Naive thymus-derived CD4-positive, alpha-beta T cell (primary cell): ENCODE measurements at regions not wholly inside any gene's neighbourhood (a gene's known extent, or its start where the extent isn't known, plus 50 kb on each side); places are given as distances from the start of the nearest gene placed in this dataset.

Source experiments
- ATAC-seq: fragments of 150-1000 bp; cut with Tn5 transposase; 2 replicates; pipeline ENCODE4 v1.10.0; 2021; ENCODE audit warnings: mild to moderate bottlenecking, moderate library complexity
- CTCF ChIA-PET: fragments of 350-600 bp; sonication (Branson Sonifier 250); formaldehyde crosslinking; loops from one replicate; lab custom pipeline; 2021; ENCODE audit warnings: antibody characterized with exemption; lab: Charles Lee
- POLR2A ChIA-PET: fragments of 350-600 bp; sonication (Branson Sonifier 250); formaldehyde crosslinking; loops from one replicate; lab custom pipeline; 2021; ENCODE audit warnings: antibody characterized with exemption, inconsistent platforms; lab: Charles Lee
- DNase-seq, 9 donors: peaks; one replicate each; pipeline versions ENCODE4 v3.0.0 to v3.0.0-alpha.2; 2020 to 2022; ENCODE audit warnings: mixed read lengths in 1 of 9
- H3K27ac ChIP-seq: one replicate; pipeline ENCODE4 v1.7.0; 2013; ENCODE audit warnings: mild to moderate bottlenecking, low read depth, low read length, moderate library complexity
- H3K27me3 ChIP-seq, 2 donors: one replicate each; pipeline ENCODE4 v1.7.0; 2013; ENCODE audit warnings: low read length in 2 of 2, mild to moderate bottlenecking in 2 of 2, moderate library complexity in 2 of 2; ENCODE audit not compliant: control insufficient read depth in 2 of 2, insufficient read depth in 2 of 2
- H3K36me3 ChIP-seq, 3 experiments: 1 replicate in 2 of 3; 2 replicates in 1 of 3; pipeline ENCODE4 v1.7.0; 2013; ENCODE audit warnings: low read length in 3 of 3, mild to moderate bottlenecking in 3 of 3, moderate library complexity in 1 of 3; ENCODE audit not compliant: insufficient read depth in 3 of 3, control insufficient read depth in 2 of 3
- H3K4me1 ChIP-seq, 2 donors: one replicate each; pipeline ENCODE4 v1.7.0; 2013; ENCODE audit warnings: low read length in 2 of 2, mild to moderate bottlenecking in 2 of 2, moderate library complexity in 1 of 2; ENCODE audit not compliant: control insufficient read depth in 2 of 2, insufficient read depth in 2 of 2
- H3K4me3 ChIP-seq: 2 replicates; pipeline ENCODE4 v1.7.0; 2013; ENCODE audit warnings: mild to moderate bottlenecking, low read length
- H3K9me3 ChIP-seq, 3 experiments: 1 replicate in 2 of 3; 2 replicates in 1 of 3; pipeline ENCODE4 v1.7.0; 2013; ENCODE audit warnings: low read length in 3 of 3; ENCODE audit not compliant: control insufficient read depth in 2 of 3
- H3K27ac Mint-ChIP-seq, 9 donors: one replicate each; pipeline ENCODE4 v1.8.0; 2020 to 2022; ENCODE audit warnings: mixed read lengths in 9 of 9, mild to moderate bottlenecking in 8 of 9, moderate library complexity in 5 of 9, inconsistent platforms in 2 of 9
- H3K27me3 Mint-ChIP-seq, 5 donors: one replicate each; pipeline ENCODE4 v1.8.0; 2021 to 2022; ENCODE audit warnings: mixed read lengths in 5 of 5, mild to moderate bottlenecking in 1 of 5
- H3K36me3 Mint-ChIP-seq, 5 donors: one replicate each; pipeline ENCODE4 v1.8.0; 2020 to 2022; ENCODE audit warnings: mixed read lengths in 5 of 5, mild to moderate bottlenecking in 3 of 5, inconsistent platforms in 1 of 5
- H3K4me1 Mint-ChIP-seq, 7 donors: one replicate each; pipeline ENCODE4 v1.8.0; 2020 to 2022; ENCODE audit warnings: mixed read lengths in 7 of 7, mild to moderate bottlenecking in 3 of 7, inconsistent platforms in 1 of 7
- H3K4me3 Mint-ChIP-seq, 10 donors: one replicate each; pipeline ENCODE4 v1.8.0; 2020 to 2022; ENCODE audit warnings: mild to moderate bottlenecking in 10 of 10, mixed read lengths in 10 of 10, moderate library complexity in 6 of 10, inconsistent platforms in 2 of 10
- H3K9me3 Mint-ChIP-seq, 11 donors: one replicate each; pipeline ENCODE4 v1.8.0; 2020 to 2022; ENCODE audit warnings: mixed read lengths in 11 of 11, mild to moderate bottlenecking in 4 of 11, inconsistent platforms in 1 of 11, moderate library complexity in 1 of 11
- intact Hi-C, 2 donors: fragments of 100-400 bp; cut with micrococcal nuclease; formaldehyde crosslinking; loops; one replicate each; pipeline ENCODE4 v1.15.1; 2023

DNA sequence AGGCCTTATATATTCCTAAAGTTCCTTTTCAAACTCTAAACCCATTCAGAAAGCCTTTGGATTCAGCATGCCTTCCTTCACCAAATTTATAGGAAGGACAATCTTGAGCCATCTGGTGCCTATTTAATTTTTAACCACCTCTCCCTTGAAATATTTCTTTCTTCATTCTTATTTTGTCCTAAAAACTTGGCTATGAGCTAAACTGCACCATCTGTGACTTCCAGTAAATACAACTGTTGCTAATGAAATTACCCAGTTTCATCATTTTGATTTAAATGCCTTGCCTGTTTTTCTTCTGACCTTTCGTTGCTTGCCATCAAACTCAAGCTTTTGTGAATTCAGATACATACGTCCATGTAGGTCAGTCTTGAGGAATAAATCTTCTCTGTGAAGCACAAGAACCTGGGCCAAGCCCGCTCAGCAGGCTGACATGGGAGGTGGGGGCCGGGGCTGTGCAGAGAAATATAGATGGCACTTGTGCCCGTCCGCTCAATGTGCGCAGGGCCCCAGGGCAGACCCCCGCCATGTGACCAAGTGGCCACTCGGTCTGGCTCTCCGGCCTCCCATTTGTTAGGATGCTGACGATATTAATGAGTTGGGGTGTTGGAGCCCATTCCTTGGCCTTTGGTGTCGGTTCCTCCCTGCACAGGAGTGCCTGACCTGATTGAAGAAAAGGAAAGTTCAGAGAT, 335.9 kb downstream of the VPS13C start:
- Mint-ChIP-seq H3K36me3 (no peaks in the 10 kb centered on the region), H3K4me1 (no peaks in the 10 kb centered on the region), H3K9me3 (no peaks in the 10 kb centered on the region), H3K27me3 (peaks cover 10 to 31% (median 24%) of the 10 kb centered on the region in 5 donors), H3K4me3 (no peak overlapping the region), H3K27ac (no peak overlapping the region)
- ChIA-PET CTCF (no interaction called here), POLR2A (no interaction called here)
- no peak for ATAC-seq
- Histone ChIP-seq H3K27ac (no peak overlapping the region), H3K9me3 (no peaks in the 10 kb centered on the region), H3K4me3 (no peak overlapping the region), H3K4me1 (no peaks in the 10 kb centered on the region), H3K27me3 (no peaks in the 10 kb centered on the region), H3K36me3 (no peaks in the 10 kb centered on the region)
- DNase-seq: no peak
- intact Hi-C loops: no loop called here

DNA sequence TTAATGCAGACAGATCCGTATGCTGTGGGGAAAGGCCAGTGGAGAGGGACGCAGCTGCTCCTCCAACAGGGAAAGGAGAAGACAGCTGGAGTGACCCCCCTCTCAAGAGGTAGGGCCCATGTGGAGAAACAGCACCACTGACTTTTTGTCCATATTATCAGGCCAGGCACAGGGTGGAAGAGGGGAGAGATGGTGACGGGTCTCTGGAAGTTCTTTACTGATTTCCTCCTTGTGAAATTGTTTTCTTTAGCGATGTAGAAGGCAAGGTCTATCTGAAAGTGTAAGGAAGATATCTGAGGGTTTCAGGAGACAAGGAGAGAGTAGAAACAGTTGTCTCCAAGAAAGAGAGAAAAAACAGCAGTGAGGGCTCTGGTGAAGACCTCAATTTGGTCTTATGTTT, 338.8 kb downstream of the VPS13C start:
- ATAC-seq (no peak), DNase-seq (no peak)
- H3K4me1 ChIP-seq: no peaks in the 10 kb centered on the region
- ChIA-PET POLR2A (no interaction called here), CTCF (no interaction called here)
- Mint-ChIP-seq H3K9me3 (no peaks in the 10 kb centered on the region), H3K27ac (no peak overlapping the region), H3K4me1 (peaks cover 0 to under 1% (median 0%) of the 10 kb centered on the region in 7 donors), H3K27me3 (peaks cover 11 to 35% (median 26%) of the 10 kb centered on the region in 5 donors), H3K36me3 (no peaks in the 10 kb centered on the region), H3K4me3 (no peak overlapping the region)
- no peaks in the 10 kb centered on the region for H3K36me3 ChIP-seq
- H3K9me3 ChIP-seq: no peaks in the 10 kb centered on the region
- no peak overlapping the region for H3K4me3 ChIP-seq
- intact Hi-C loops: no loop called here
- no peak overlapping the region for H3K27ac ChIP-seq
- H3K27me3 ChIP-seq: no peaks in the 10 kb centered on the region

GRCh38 chr15:61720197-61720704, 340.0 kb downstream of the VPS13C start:
- Mint-ChIP-seq H3K9me3 (no peaks in the 10 kb centered on the region), H3K4me3 (no peak overlapping the region), H3K27ac (no peak overlapping the region), H3K4me1 (peaks cover 0 to 1% (median 0%) of the 10 kb centered on the region in 7 donors), H3K36me3 (no peaks in the 10 kb centered on the region), H3K27me3 (peaks cover 11 to 31% (median 28%) of the 10 kb centered on the region in 5 donors)
- CTCF ChIA-PET: no interaction called here
- no peak overlapping the region for H3K4me3 ChIP-seq
- no peaks in the 10 kb centered on the region for H3K9me3 ChIP-seq
- ATAC-seq: no peak
- no peak for DNase-seq
- H3K27me3 ChIP-seq: no peaks in the 10 kb centered on the region
- no peaks in the 10 kb centered on the region for H3K4me1 ChIP-seq
- H3K36me3 ChIP-seq: no peaks in the 10 kb centered on the region
- no peak overlapping the region for H3K27ac ChIP-seq
- intact Hi-C loops: no loop called here
- POLR2A ChIA-PET: no interaction called here

GRCh38 chr15:61715082-61715481, 345.2 kb downstream of the VPS13C start:
- H3K9me3 ChIP-seq: no peaks in the 10 kb centered on the region
- no peaks in the 10 kb centered on the region for H3K36me3 ChIP-seq
- Mint-ChIP-seq H3K36me3 (no peaks in the 10 kb centered on the region), H3K4me1 (peaks cover 0 to 1% (median 0%) of the 10 kb centered on the region in 7 donors), H3K27me3 (peaks cover 9 to 20% (median 16%) of the 10 kb centered on the region in 5 donors), H3K27ac (no peak overlapping the region), H3K9me3 (peaks cover 0 to 6% (median 0%) of the 10 kb centered on the region in 11 donors), H3K4me3 (no peak overlapping the region)
- H3K4me3 ChIP-seq: no peak overlapping the region
- no peaks in the 10 kb centered on the region for H3K27me3 ChIP-seq
- no peaks in the 10 kb centered on the region for H3K4me1 ChIP-seq
- DNase-seq (no peak), ATAC-seq (no peak)
- ChIA-PET CTCF (no interaction called here), POLR2A (no interaction called here)
- H3K27ac ChIP-seq: no peak overlapping the region
- intact Hi-C loops: no loop called here

- ChIA-PET POLR2A (no interaction called here), CTCF (no interaction called here)
- no peaks in the 10 kb centered on the region for H3K27me3 ChIP-seq
- H3K36me3 ChIP-seq: no peaks in the 10 kb centered on the region
- DNase-seq (no peak), ATAC-seq (no peak)
- Mint-ChIP-seq H3K36me3 (no peaks in the 10 kb centered on the region), H3K4me1 (peaks cover 0 to 1% (median 0%) of the 10 kb centered on the region in 7 donors), H3K27me3 (peaks cover 2 to 10% (median 5%) of the 10 kb centered on the region in 5 donors), H3K9me3 (peaks cover 0 to 6% (median 0%) of the 10 kb centered on the region in 11 donors), H3K27ac (no peak overlapping the region), H3K4me3 (no peak overlapping the region)
- no peak overlapping the region for H3K27ac ChIP-seq
- intact Hi-C loops: no loop called here
- H3K4me3 ChIP-seq: no peak overlapping the region
- H3K4me1 ChIP-seq: no peaks in the 10 kb centered on the region
- H3K9me3 ChIP-seq: no peaks in the 10 kb centered on the region
Measured at GRCh38 chr15:61712129-61712759, 348.0 kb downstream of the VPS13C start.

DNA sequence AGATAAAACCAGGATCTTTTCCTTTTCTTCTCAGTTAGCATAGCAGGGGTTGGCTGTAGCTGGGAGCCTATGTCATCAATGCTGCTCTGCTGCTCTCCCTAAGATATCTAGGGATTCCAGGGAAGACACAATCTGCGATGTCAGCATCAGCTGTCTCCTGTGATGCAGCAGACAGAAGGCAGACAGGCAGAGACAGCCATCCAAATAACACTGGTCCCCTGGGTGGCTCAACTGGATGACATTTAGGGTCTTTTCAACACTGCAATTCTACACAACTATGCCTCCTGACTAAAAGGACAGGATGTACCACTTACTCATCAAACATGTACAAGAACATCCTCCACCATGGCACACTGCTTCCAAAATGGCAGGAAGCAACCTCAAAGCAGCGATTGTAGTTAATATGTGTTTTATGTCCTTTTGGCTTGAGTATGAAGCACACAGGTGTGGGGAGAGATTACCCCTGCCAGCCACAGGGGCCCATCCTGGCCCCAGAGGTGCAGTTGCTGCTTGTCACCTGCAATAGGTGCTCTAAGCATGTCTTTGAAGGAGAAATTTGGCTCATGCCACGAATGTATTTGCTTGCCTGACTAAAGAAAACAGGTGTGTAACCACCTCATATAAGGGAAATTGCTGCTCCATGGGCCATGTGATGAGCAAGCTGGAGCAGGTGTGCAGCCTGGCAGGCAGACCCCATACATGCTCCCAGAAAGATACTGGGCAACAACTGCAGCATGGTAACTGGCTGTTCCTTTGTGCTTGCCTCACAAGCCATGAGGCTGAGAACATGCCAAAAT, 357.8 kb downstream of the VPS13C start:
- no peak overlapping the region for H3K4me3 ChIP-seq
- Mint-ChIP-seq H3K36me3 (no peaks in the 10 kb centered on the region), H3K4me1 (no peaks in the 10 kb centered on the region), H3K27ac (no peak overlapping the region), H3K4me3 (no peak overlapping the region), H3K9me3 (peaks cover 0 to 3% (median 0%) of the 10 kb centered on the region in 11 donors), H3K27me3 (peaks cover 9 to 34% (median 26%) of the 10 kb centered on the region in 5 donors)
- POLR2A ChIA-PET: no interaction called here
- intact Hi-C loops: no loop called here
- peaks cover 0 to 3% of the 10 kb centered on the region in 2 donors for H3K27me3 ChIP-seq
- H3K9me3 ChIP-seq: no peaks in the 10 kb centered on the region
- CTCF ChIA-PET: no interaction called here
- no peak overlapping the region for H3K27ac ChIP-seq
- H3K4me1 ChIP-seq: no peaks in the 10 kb centered on the region
- ATAC-seq (no peak), DNase-seq (no peak)
- H3K36me3 ChIP-seq: no peaks in the 10 kb centered on the region
